Left hindlimb (tissue), 1 donor: ENCODE measurements at regions not wholly inside any gene's neighbourhood (a gene's known extent, or its start where the extent isn't known, plus 50 kb on each side); places are given as distances from the start of the nearest gene placed in this dataset.
"Not testable (repeated sequence)": the region's sequence is repeated elsewhere in the genome, so short reads cannot be mapped to it uniquely, and the experiment has no call there.

Source experiments
- DNase-seq: peaks from one replicate; pipeline ENCODE4 v3.0.0-alpha.2; 2018

- no peak for DNase-seq
Measured at GRCh38 chr7:29651477-29651876, 87.8 kb downstream of the PRR15 start.

- DNase-seq = no peak
Measured at GRCh38 chr7:29652556-29652955, 88.9 kb downstream of the PRR15 start.

- DNase-seq = not testable (repeated sequence)
Measured at GRCh38 chr7:29654340-29654739, 90.7 kb downstream of the PRR15 start.

GRCh38 chr7:29657288-29657687 is 93.7 kb downstream of the PRR15 start:
- DNase-seq = no peak

- no peak for DNase-seq
Measured at GRCh38 chr7:29657856-29658255, 94.2 kb downstream of the PRR15 start.

GRCh38 chr7:29659213-29659612 is 95.6 kb downstream of the PRR15 start:
- not testable (repeated sequence) for DNase-seq

GRCh38 chr7:29662899-29663298 is 99.3 kb downstream of the PRR15 start:
- not testable (repeated sequence) for DNase-seq

- not testable (repeated sequence) for DNase-seq
Measured at GRCh38 chr7:29664999-29665398, 101.4 kb downstream of the PRR15 start.

GRCh38 chr7:29667096-29667669 is 103.5 kb downstream of the PRR15 start:
- DNase-seq = not testable (repeated sequence)

- not testable (repeated sequence) for DNase-seq
Measured at GRCh38 chr7:29671286-29671685, 107.7 kb downstream of the PRR15 start.

GRCh38 chr7:29673635-29674034 is 110.0 kb downstream of the PRR15 start:
- DNase-seq = not testable (repeated sequence)

- DNase-seq = not testable (repeated sequence)
Measured at GRCh38 chr7:29674626-29675025, 111.0 kb downstream of the PRR15 start.

GRCh38 chr7:29677254-29677653 is 113.6 kb downstream of the PRR15 start:
- DNase-seq = not testable (repeated sequence)

GRCh38 chr7:29679963-29680362 is 116.3 kb downstream of the PRR15 start:
- DNase-seq = not testable (repeated sequence)

- DNase-seq = not testable (repeated sequence)
Measured at GRCh38 chr7:29680601-29681000, 117.0 kb downstream of the PRR15 start.

- DNase-seq = not testable (repeated sequence)
Measured at GRCh38 chr7:29684151-29684786, 120.6 kb downstream of the PRR15 start.

- peak; percentile 87 for DNase-seq
Measured at GRCh38 chr7:29684787-29685650, 121.3 kb upstream of the WIPF3 start.

- DNase-seq = not testable (repeated sequence)
Measured at GRCh38 chr7:29685651-29686271, 120.5 kb upstream of the WIPF3 start.

GRCh38 chr7:29690510-29690909 is 115.8 kb upstream of the WIPF3 start:
- DNase-seq = not testable (repeated sequence)

GRCh38 chr7:29696402-29696801 is 109.9 kb upstream of the WIPF3 start:
- DNase-seq = not testable (repeated sequence)

- not testable (repeated sequence) for DNase-seq
Measured at GRCh38 chr7:29699723-29700122, 106.6 kb upstream of the WIPF3 start.

GRCh38 chr7:29701540-29701939 is 104.8 kb upstream of the WIPF3 start:
- not testable (repeated sequence) for DNase-seq

GRCh38 chr7:29703830-29704229 is 102.5 kb upstream of the WIPF3 start:
- not testable (repeated sequence) for DNase-seq
